NCI-H524 treated with DMSO at 0.1 percent for 48 hours (cell line): ENCODE measurements at regions not wholly inside any gene's neighbourhood (a gene's known extent, or its start where the extent isn't known, plus 50 kb on each side); places are given as distances from the start of the nearest gene placed in this dataset.
"Not testable (repeated sequence)": the region's sequence is repeated elsewhere in the genome, so short reads cannot be mapped to it uniquely, and the experiment has no call there.

Experiments used
- DNase-seq: peaks from one replicate; lab custom pipeline; 2025; lab: John Stamatoyannopoulos, UW

DNA sequence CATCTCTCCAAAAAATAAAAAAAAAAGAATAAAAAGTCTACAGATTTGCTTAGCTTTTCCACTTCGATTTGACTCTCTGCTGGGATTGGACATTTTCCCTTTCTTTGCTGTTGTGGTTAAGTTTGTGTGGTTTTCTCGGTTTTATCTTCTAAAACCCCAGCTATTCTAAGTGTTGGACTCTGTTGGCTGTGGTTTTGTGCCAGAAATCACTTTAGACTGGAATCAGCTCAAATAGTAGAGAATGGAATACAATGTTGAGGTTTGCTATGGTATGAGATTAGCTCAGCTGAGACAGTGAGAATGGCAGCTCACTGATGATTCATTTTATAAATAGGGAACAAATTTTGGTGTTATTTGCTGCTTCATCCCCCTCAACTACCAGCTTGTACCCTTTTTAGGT lies 116.0 kb downstream of the BUB3 start:
- DNase-seq = no peak

DNA sequence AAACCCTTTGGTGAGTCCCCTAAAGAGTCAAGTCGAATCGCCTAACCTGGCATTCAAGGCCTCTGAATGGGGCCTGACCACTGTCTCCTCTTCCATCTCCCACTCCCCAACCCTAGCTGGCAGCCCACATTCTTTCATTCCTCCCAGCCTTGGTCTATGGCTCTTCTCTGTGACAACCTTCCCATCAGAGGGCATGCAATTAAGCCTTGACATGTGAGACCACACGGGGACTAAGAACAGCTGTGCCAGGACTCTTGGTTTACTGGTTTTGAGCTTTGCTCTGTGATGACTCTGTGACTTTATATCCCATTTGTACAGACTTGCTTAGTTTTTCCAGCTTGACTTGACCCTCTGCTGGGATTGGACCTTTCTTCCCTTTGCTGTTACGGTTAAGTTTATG lies 116.6 kb downstream of the BUB3 start:
- no peak for DNase-seq

DNA sequence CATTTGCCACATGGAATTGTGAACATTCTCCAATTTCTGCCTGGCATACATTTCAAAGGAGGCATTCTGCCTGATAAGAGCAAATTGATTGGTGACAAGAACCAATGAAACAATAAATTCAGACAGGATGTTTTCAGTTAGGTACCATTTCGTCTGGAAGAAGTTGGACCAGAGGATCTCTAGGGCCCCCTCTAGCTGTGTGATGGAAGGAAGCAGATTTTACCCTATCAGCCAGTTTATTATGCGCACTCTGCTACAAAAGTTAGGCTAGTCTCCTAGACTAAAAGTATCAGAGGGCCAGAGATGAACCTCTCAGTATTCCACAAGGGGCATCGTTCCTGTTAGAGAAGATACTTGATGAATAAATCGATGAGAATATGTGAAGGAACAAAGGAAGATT lies 118.0 kb downstream of the BUB3 start:
- DNase-seq = no peak

DNA sequence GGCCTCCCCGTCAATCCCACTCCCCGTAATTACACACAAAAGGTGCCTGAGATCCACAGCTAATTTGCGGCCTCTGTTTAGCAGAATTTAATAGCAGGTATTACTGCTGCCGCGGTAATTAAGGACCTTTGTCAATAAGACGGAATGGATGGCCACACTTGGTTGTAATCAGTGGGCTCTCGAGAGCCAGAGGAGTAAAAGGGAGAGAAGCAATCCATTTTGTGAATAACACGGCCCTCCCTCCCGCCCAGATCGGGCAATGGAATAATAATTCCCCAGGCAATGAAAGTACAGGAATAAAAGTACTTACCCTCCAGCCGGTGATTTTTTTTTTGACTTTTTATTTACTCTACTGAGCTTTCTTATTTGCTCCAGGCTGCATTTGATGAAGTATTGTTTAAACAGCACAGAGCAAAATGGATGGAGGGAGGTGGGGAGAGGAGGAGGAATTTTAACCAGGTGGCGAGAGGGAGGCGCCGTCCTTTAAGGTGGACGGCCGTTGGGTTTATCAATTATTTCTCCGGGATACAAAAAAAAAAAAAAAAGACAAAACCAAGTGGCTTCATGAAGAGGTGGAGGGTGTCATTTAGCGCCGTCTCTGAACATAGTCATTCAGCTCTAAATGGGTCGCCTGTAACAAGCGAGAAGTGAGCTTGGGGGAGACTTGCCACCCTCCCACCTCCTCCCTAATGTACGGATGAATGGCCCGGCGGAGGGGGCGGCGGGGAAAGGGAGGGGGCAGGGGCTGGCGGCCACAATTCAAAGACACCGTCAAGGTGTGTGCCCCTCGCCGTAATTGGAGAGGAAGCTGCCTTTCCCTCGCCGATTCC lies 120.3 kb downstream of the BUB3 start:
- no peak for DNase-seq

- no peak for DNase-seq
These were observed 120.9 kb downstream of the BUB3 start for GRCh38 chr10:123275136-123275564.

DNA sequence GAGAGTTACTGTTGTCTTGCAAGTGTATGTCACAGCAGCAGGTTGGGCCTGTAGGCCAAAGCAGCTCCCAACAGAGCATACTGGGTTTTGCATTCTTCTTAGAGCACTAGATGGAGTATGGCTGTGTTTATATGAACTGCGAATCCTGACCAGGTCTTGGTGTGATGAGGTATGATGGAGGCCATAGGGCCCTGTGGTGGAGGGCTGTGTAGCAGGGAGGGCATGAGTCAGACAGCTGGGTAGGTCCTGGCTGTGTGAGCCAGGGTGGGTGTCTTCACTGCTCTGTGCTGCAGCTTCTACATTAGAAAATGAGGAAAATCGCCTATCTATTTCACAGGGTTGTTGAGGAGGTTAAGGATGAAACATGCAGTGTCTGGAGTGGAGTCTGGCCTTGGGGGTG lies 124.2 kb downstream of the BUB3 start:
- DNase-seq = no peak

DNA sequence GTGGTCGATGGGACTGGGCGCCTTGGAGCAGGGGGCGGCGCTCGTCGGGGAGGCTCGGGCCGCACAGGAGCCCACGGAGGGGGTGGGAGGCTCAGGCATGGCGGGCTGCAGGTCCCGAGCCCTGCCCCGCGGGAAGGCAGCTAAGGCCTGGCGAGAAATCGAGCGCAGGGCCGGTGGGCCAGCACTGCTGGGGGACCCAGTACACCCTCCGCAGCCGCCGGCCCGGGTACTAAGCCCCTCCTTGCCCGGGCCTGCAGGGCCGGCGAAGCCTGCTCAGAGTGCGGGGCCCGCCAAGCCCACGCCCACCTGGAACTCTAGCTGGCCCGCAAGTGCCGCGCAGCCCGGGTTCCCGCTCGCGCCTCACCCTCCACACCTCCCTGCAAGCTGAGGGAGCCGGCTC lies 129.2 kb downstream of the BUB3 start:
- not testable (repeated sequence) for DNase-seq

DNA sequence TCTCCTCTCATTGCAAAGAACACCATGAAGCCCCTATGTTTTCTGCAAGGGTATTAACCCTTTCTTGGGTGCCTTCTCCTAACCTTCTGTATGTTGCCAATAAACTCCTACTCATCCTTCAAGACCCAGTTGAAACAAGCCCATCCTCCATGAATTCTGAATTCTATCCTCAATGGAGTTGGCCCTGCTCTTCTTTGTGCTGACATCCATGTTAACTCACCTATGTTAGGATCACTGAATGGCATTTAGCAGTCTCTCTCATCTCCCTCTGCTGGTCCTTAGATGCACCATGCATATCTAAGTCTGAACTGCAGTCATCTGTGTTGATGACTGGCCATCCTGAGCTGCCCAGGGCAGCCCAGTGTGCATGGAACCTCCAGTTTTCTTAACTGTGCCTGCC lies 129.8 kb downstream of the BUB3 start:
- no peak for DNase-seq

- DNase-seq = no peak
These were observed 133.5 kb downstream of the BUB3 start for GRCh38 chr10:123287594-123288247.

- DNase-seq = no peak
These were observed 135.2 kb downstream of the BUB3 start for GRCh38 chr10:123289432-123289831.

GRCh38 chr10:123294109-123294508 lies 139.9 kb downstream of the BUB3 start:
- DNase-seq = no peak

GRCh38 chr10:123294886-123295285 lies 140.7 kb downstream of the BUB3 start:
- DNase-seq = no peak

- no peak for DNase-seq
These were observed 141.4 kb downstream of the BUB3 start for GRCh38 chr10:123295644-123296043.

GRCh38 chr10:123297175-123297574 lies 143.0 kb downstream of the BUB3 start:
- DNase-seq = no peak

- DNase-seq = no peak
These were observed 144.4 kb downstream of the BUB3 start for GRCh38 chr10:123298583-123298982.

GRCh38 chr10:123299598-123299997 lies 145.4 kb downstream of the BUB3 start:
- DNase-seq = no peak

DNA sequence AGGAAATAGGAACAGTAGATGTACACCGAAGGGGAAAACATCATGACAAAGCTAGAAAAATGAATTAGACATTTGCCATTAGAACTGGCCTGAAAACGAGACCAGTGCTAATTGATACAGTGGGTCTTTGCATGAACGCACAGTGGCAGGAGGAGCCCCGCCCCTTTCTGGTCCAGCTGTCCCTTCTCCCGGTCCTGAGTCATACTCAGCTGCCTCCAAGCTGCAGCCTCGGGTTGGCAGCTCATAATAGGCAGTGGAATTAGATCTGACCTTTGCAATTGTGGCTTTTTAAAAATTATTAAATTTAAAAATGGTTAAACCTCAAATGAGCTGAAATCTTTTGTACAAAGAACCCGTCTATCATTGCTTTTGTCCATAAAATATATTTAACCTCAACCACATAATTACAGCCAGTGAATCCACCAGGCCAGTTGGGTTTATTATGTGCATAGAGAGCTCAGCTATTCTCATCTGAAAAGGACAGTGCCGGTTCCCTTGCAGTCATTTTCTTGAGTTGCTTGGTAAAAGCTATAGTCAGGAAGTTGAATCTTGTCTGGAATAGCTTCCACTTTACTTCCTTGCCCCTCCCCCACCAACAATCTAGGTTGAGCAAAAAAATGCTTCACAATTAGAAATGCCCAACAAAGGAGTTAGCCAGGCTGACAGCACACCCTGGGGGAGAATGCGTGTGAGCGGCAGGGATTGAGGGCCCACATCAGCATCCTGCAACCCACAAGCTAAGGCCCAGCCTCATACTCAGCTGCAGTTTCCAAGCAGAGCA lies 147.1 kb downstream of the BUB3 start:
- DNase-seq = no peak

DNA sequence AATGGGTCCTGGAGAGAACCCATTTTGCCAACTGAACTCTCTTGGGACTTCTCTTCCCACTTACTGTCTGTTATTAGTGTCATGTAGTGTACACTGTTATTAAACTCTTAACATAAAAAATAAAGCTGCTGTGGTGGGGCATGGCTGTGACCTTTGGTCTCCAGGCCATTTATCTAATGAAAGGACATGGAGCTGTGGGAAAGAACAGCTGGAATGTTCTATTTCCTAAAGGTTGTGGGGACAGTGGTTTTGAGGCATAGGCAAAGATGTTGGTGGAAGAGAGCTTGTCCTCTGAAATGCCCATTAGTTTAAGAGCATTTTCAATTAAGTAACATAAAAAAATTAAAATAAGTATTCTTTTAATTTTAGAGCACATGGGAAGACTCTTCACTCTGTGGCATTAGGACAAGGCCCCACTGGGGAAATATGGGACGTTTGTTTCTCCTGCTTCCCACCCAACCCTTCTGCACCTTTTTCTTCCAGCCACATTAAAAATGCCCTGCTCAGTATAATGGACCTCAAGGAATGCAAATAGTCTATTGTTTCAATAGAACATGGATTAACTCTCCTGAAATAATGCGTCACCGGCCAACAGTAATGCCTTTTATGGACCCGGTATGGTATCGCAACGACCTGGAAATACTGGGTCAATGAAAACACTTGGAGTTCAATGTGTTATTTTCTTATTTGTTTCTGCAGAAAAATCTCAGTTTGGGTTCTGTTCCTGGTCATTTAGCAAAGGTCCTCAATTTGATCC lies 149.6 kb downstream of the BUB3 start:
- no peak for DNase-seq

DNA sequence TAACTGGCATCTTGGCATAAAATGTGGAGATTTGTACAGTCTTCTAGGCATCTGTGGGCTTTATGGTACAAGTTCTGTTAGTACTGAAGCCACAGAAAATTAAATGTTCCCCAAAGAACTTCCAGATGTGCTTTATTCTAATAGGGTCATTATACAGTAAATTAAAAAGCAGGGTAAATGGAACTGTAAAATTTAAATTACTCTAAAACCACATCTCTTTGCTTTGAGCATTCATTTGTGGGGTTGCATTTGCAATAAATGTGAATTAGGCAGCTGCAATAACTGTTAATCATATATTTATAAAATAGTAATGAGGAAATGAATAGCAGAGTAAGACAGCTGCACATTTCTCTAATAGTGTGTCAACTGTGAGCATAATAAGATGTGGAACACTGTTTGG lies 151.5 kb downstream of the BUB3 start:
- no peak for DNase-seq

DNA sequence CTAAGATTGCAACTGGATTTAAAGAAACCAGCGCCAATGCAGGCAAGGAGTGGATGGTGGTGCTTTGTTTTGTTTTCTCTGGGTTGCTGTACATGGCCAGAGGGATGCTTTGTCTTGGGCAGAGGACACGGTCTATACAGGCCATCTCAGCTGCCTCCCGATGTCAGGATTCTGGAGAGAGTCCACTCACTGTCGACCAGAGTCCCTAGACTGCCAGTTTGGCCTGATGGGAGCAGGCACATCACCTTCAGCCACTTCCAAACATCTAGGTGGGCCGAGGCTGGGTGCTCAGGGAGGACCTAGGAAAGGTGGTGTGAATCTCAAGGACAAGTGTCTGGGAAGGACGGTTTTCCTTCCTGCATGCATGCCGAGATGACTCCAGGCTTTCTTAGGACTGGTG lies 152.1 kb downstream of the BUB3 start:
- no peak for DNase-seq

DNA sequence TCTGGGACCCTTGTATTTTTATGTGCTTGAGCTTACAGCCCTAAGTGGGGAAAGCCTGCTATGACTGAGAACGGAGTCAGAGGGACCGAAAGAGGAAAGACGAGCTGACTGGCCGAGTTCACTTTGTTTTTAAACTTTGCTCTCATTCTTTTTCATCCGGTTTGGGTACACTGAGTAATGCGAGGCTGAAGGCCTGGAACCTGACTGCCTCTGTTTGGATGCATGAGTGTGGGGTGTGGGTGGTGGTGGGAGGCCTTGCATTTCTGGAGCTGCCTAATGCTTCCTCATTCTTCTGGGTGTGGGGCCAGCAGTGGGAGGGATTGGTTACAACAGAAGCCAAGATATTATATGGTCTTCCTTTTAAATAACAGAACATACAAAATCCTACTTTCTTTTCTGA lies 155.5 kb downstream of the BUB3 start:
- DNase-seq = no peak

DNA sequence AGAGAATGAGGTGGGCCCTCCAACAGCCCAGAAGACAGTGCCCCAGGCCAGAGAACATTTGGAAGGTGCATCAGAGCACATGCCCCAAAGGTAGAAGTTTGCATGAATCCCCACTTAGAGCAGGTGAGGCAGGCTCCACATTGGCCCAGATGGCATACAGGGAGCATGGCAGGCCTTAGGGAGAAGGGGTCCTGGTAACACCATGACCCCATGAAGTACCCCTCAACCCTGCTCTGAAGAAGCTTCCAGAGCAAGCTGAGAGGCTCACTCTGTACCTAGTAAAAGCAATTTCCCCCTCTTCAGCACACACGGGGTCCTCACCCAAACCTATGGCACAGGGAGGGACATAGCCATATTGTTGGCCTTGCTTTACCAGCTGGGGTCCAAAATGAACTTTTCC lies 162.6 kb downstream of the BUB3 start:
- DNase-seq = no peak
